ENCODE measurements at regions not wholly inside any gene's neighbourhood (a gene's known extent, or its start where the extent isn't known, plus 50 kb on each side); places are given as distances from the start of the nearest gene placed in this dataset.
"Not testable (repeated sequence)": the region's sequence is repeated elsewhere in the genome, so short reads cannot be mapped to it uniquely, and the experiment has no call there.

DNA sequence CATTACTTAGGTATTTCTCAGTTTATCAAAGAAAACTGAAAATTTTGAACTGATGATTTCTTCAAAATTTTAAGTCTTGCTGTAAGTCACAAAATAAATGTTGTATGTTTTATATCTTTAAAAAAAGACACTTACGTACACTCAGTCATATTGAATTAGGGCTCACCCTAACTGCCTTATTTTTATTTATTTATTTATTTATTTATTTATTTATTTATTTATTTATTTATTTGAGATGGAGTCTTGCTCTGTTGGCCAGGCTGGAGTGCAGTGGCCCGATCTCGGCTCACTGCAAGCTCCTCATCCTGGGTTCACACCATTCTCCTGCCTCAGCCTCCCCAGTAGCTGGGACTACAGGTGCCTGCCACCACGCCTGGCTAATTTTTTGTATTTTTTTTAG lies 881.9 kb downstream of the TTLL7 start:
- TF ChIP-seq, protein P1, sequence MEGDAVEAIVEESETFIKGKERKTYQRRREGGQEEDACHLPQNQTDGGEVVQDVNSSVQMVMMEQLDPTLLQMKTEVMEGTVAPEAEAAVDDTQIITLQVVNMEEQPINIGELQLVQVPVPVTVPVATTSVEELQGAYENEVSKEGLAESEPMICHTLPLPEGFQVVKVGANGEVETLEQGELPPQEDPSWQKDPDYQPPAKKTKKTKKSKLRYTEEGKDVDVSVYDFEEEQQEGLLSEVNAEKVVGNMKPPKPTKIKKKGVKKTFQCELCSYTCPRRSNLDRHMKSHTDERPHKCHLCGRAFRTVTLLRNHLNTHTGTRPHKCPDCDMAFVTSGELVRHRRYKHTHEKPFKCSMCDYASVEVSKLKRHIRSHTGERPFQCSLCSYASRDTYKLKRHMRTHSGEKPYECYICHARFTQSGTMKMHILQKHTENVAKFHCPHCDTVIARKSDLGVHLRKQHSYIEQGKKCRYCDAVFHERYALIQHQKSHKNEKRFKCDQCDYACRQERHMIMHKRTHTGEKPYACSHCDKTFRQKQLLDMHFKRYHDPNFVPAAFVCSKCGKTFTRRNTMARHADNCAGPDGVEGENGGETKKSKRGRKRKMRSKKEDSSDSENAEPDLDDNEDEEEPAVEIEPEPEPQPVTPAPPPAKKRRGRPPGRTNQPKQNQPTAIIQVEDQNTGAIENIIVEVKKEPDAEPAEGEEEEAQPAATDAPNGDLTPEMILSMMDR (IDR thresholded peaks at IDR 0.05; ENCODE audit: low read depth, low read length, poor library complexity, severe bottlenecking), result not testable (repeated sequence)
- TF ChIP-seq EZH2phosphoT487 (IDR thresholded peaks at IDR 0.05; ENCODE audit: borderline replicate concordance, low read length), result not testable (repeated sequence)
